ENCODE measurements at regions not wholly inside any gene's neighbourhood (a gene's known extent, or its start where the extent isn't known, plus 50 kb on each side); places are given as distances from the start of the nearest gene placed in this dataset.

DNA sequence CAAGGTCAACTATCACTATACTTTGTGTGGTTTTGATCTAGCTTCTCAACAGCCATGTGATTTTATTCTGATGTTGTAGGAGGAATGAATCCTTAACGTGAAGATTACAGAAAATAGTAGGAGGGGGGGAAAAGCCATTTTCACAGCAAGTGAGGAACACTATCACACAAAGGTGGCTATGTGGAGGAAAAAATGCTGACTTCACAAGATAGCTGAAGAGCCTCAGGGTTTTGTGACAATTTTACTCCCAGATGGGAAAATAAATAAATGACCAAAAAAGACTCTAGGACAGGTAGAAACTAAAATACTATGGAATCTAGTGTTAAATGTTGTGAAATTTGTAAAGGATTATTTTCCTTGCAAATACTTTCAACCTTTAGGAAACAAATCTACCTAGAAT lies 281.0 kb downstream of the ADRA2A start:
- no peak for DNase-seq

DNA sequence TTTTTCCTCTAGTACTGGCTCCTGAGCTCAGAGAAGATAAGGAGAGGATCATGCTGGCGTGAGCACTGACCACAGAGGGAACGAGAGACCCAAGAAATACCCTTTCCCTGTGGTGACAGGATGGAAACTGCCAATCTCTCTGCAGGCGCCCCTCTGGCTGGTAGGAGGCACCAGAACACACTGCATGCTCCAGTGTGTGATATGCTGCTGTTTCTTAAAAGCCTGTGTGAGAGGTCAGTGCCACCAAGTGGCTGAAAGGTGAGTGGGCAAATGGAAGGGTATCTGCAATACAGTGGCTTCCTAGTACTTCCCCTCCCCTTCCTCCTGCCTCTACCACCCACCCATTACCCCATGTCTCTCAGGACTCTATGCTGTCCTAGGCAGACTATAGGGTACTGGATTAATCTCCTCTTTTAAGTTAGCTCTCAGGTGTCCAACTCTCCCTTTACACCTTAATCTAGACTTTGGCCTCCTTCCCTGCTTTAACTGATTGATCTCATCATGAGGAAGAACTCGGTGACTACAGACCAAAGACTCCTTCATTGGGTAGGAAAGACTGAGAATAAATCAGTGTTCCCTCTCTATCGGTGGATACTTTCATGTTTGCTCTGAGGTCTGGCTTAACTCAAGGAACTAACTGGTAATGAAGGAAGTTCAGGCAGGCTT lies 283.6 kb downstream of the ADRA2A start:
- DNase-seq = no peak

DNA sequence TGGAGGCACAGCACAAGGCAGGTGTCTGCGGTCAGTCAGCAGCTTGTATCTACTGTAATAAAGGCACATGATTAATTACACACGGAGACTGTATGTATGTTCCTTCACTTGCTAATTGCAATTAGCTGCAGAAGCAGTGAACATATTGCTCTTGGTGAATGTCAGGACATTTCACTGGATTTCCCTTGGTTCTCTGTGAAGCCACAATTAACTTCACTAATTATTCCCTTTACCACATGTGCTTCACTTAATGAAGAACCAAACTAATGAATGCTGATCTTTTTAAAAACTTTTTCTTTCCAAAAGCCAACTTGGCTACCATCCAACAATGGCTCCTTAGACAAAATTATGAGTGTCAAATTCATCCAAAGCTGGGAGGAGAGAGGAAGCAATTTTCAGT lies 290.7 kb downstream of the ADRA2A start:
- DNase-seq = no peak

DNA sequence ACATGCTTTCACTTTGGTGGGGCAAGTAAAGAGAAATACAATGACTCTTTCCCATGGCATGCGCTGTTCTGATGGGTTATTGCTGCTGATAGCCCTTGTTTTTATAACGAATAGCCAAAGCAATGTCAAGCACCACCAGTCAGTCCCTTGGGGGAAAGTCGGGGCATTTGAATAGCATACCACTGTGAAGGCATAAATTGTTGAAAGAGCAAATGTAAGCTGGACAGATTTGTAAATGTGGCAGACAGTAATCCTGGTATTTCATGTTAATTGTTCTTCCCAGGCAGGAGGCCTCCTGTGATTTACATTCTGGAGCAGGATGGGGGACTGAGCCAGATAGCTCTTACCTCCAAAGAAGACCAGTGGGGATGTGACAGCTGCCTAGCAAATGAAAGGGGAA lies 293.3 kb downstream of the ADRA2A start:
- DNase-seq = no peak

DNA sequence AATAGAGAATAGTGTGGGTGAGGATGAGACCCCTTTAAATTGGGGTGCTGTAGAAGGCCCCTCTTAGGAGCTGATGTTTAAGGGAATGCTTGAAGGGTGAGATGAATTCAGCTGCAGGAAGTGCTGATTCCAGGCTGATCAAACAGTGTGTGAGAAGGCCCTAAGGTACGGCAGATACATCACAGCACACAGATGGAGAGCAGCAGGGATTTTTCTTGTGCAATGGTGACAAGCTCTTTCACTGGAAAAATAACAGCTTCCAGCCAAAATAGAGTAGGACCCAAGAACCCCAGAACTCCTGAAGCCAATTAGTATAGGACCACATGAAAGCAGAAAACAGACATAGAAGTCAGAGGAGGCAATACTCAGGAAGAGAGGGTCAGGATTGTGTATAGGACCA lies 296.9 kb downstream of the ADRA2A start:
- no peak for DNase-seq

DNA sequence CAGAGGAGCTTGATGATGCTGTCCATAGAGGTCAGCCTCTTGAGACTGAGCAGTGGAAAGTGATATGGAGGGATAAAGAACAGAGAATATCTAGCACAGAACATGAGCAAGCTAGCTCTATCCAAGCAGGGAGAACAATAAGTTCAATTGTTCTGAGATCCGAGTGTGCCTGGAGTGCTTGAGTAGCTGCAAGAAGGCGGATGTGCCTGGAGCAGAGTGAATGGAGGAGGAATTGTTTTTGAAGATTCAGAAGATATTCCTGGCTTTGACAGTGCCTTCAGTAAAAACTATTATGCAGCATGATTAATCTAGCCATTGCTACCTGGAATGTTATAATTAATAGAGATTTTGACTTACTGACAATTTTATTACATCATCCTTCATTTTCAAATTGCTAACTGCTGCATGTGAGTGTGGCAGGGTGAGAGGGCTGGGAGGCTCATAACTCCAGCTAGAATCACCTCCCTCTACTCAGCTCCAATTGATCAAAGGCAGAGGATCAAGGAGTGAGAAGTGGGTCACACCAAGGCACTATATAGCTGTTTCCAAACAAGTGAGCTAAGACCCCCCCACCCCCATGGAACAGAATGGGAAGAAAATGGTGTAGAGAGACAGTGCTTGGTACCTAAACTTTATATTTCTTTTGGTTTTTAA lies 302.8 kb downstream of the ADRA2A start:
- DNase-seq = no peak

DNA sequence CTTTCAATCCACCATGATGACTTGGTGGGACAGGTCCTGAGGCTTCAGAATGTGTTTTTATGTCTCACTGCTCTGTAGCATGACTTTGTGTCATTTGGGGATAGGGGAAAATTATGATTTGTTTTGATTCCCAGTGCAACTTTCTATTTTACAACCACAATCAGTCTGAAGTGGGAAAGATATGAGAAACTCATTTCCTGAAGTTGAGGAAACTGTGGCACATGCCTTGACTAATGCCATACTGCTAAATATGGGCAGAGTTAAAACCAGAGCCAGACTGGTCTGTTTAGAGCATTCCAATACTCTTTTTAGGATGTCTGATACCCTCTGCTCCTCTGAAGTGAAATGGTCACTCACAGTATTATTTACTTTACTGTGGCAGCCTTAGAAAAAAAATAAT lies 307.7 kb downstream of the ADRA2A start:
- DNase-seq = no peak

DNA sequence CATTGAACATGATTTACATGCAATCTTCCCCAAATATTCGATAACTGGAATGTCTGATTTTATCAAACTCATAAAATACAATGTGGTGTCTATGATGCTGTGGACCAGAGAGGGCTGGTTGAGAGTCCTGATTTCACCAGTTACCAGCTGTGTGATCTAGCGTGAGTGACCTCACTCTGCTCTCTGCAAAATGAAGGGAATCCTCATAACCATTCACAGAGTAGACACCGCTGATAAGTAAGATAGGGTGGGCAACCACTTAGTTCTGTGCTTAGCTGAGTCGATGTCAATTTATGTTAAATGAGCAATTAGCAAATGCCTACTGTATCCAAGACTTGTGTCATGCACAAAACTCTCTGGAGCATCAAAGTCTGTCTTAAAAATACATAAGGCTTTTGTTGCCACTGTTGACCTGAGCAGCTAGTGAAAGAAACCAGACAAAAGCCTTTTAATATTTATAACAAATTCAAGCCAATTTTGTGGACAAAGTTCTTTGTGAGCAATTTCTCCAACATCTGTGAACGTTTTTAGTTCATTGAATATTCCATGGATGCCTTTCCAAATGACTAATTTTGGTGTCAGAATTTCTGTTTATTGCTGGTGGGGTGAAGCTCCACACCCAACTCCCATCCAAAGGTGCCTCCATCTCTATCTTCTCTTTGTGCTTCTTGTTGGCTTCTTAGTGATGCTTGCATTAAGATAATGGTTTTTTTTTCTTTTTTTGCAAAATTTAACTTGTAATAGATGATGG lies 314.2 kb downstream of the ADRA2A start:
- DNase-seq = no peak

DNA sequence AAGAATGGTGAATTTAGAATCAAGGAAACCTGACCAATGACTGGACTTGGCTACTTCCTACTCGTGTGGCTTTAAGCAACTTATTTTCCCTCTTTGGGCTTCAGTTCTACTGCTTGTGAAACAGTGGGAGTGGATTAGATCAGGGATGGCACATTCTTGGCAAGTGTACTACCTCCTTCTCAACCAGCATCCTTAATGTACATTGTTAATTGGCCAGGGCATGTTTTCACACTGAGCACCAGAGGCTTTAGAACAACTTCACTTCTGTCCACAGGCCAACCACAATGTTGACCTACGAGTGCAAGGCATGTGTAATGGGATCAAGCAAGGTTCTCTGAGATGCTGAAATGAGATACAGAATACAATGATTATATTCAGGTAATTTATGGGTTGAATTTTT lies 315.3 kb downstream of the ADRA2A start:
- no peak for DNase-seq

DNA sequence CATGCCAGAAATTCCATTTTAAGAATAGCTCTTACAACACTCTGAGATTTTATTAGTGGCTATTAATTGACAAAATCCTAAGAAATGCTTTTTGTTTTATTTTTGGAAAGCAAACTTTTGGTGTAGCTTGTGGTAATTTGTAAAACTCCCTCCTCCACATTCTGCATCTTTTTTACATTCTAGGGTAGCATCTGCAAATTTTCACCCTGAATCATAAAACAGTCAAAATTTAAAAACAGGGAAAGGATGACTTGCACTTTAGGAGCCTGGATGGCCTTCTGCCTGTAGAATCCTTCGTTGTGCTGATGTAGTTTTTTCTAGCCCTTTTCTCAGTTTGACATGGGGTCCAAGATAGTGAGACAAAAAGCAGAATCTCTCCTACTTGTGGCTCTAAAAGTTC lies 316.1 kb downstream of the ADRA2A start:
- no peak for DNase-seq

DNA sequence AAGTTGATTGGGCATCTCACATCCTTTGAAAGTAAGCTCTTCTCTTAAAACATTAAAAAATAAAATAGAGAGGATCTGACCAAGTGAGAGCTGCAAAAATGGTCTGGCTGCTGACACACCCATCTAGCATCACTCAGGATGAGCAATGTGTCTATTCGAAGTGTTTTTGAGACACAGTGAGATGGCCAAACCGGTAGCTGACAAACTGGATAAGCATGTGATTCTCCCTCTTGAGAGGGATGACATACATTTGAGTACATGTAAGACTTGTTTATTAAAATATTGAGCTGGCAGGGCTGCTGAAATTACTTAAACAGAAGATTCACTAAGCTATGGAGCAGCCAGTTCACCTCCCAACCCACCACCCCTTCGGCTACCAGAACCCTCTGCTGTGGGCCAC lies 333.9 kb downstream of the ADRA2A start:
- no peak for DNase-seq

DNA sequence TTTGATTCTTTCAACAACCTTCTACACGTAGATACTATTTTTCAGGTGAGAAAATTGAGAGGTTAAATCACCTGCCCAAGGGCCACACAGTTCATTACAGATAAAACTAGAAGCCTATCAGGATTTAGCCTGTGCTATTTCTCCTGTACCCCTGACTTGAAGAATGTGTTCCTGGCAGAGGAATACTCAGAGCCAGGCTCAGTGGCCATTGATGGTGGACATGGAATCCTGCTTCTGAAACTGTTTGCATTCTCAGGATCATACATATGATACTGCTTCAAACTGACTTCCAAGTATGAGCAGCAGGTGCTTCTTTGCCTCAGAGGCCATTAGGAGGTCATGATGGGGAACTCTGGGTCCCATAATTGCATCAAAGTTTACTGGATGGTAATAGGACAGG lies 348.6 kb downstream of the ADRA2A start:
- DNase-seq = no peak

DNA sequence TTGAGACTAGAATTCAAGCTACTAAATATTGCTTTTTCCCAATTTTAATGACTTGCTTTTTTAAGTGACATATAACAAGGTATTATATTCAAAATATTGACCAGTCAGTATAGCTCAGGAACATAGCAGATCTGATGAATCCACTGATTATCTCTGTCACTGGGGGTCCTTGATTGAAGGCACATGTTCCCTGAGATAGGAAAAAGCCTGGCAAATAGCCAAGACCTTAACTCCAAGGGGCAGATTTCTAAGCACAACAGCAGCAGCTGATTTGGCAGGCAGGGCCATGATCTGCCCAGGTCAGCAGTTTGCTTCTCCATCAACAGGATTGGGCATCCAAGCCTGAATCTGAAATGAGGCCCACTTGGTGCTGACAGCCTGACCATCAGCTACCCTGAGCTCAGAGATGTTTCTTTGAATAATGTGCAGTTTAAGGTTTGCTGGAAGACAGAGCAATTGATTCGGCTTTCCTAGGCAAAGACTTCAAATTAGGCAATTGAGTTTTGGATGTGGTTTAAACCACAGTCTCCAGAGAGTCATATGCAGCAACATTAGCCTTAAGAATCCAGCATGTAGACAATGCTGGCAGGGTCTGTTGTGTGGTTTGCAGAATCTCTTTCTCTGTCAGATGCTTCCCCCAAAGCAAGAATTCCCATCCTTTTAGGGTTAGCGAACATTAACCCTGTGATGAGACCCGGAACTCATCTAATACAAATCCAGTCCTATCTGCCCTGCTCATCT lies 352.6 kb downstream of the ADRA2A start:
- no peak for DNase-seq

DNA sequence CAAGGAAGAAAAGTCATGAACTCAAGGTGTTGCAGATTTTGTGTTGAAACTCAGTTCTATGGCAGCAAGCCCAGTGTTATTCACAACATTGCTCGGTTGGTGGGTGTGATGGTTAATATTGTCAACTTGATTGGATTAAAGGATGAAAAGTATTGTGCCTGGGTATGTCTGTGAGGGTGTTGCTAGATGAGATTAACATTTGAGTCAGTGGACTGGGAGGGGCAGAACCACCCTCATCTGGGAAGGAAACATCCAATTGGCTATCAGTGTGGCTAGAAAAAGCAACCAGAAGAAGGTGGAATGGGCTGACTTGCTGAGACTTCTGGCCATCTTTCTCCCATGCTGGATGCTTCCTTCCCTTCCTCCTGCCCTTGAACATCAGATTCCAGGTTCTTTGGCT lies 353.2 kb downstream of the ADRA2A start:
- DNase-seq = no peak

DNA sequence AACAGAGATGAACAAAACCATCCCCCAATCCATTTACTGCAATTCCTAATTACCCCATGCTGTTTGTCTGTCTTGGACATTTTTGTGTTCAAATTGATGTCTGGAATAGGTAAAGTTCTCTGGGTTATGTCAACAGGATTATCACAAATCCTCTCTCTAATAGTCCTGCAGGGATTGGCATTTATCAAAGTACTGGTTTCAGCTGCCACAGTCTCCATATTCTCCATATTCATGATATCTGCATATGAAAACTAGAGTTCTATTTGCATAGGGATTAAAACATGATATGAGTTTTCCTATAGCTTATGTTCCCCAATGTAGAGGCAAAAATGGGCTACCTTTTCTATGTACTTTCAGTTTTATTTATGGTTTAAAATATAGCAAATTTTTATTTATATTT lies 355.8 kb downstream of the ADRA2A start:
- DNase-seq = no peak

DNA sequence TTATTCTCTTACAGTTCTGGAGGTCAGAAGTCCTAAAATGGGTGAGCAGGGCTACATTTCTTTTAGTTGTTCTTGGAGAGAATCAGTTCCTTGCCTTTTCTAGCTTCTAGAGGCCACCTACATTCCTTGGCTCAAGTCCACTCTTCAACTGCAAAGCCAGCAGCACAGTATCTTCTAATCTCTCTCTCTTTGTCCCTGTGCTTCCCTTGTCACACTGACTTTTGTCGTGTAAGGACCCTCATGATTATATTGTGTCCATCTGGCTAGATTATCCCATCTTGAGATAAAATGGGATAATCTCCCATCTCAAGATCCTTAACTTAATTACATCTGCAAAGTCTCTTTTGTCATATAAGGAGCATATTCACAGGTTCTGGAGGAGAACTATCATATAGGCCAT lies 359.0 kb downstream of the ADRA2A start:
- no peak for DNase-seq

DNA sequence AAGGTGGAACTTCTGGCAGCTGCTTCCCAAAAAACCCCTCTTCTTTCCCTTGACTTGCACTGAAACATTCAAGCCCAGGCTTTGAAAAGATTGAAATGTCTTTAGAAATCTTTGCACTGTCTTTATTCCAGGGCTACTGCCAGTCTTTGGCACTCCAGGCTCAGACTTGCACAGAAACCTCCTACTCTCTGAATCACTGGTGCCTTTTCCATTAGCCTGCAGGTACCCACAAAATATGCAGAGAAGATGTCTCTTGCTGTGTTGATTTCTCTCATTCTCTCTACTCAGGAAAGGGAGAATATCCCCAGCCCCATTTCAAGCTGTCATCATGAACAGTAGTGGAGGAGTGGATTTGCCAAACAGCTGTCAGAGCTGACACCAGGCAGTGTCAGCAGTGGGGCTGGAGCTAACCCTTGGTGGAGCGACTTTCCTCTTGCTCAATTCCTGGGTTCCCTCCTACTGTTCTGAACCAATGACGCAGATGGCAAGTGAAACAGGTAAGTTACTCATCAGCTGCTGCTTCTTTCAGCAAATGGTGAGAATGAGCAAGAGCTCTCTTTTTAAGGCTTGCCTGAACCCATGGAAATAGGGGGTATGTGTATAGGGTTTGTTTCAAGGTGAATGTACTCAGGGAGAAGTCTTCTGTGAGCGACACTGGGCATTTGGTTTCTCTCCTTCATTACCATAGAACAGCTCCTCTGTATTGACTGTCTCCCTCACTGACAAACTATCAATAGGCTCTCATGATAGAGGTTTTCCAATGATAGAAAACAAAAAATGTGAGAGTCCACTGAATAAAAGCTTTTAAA lies 362.4 kb downstream of the ADRA2A start:
- no peak for DNase-seq

DNA sequence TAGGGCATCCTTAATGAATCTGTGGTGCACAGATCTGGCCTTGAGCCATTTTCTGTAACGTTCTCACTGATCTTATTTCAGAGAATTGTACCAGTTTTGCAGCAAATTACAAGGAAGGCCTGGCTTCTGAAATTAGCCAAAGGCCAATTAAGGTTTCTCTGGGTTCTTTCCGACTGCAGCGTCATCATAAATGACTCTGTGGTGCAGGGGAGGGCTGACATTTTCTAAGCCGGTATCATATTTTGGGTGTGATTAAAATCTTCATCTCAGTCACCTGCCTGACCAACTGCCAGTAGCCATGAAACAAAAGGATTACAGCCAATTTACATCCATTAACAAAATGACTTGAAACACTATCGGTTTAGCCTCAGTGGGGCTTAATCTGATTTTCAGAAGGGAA lies 363.7 kb downstream of the ADRA2A start:
- DNase-seq = no peak

DNA sequence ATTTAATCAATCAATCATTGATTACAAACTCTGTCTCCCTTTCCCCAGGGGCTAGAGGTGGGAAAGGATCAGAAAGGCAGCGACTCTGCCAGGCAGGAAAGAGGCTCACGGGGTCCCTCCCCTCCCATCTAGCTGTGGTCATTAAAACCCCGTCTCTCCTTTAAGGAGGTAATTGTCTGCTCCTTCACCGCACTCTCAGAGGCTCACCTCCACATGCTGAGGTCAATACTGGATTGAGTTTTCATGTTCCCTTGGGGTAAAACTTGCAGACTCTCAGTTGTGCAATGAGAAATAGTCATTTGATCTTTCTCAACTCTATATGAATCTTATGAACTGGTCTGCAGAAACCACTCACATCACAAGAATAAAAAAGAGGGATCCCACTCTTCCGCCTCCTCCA lies 368.8 kb downstream of the ADRA2A start:
- DNase-seq = no peak

DNA sequence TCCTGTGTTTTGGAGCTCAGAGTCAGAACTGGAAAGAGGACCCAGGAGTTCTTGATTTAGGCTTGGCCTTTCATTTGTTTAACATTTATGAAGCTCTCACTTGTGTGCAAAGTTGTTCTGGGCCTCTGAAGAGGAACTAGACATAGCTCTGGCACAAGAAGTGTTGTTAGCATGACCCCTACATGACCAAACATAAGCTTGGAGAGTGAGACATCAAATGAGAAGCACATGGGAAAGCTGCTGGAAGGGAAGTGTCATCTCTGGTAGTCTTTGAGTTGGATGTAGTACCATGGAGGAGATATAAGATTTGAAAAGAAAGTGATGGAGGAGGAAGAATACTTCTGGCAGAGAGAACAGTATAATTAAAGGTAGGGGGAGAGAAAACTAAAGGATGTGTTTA lies 370.1 kb downstream of the ADRA2A start:
- DNase-seq = no peak

DNA sequence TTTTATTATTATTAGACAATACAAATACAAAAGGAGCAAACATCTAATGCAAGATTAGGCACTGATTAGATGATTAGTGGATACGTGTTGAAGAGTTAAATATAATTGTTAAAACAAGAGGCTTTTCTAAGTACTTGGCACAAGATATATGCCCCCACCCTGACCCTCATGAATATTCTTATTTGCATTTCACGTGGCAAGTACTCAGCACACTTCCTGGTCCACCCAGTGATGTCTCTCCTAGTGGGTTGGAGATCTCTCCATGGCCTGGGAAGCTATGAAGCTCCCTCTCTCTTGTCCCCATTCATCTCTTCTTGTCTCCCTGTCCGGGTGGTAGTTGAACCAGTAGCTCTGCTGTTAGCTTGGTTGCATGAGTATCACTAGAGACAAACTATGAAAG lies 375.3 kb downstream of the ADRA2A start:
- no peak for DNase-seq

DNA sequence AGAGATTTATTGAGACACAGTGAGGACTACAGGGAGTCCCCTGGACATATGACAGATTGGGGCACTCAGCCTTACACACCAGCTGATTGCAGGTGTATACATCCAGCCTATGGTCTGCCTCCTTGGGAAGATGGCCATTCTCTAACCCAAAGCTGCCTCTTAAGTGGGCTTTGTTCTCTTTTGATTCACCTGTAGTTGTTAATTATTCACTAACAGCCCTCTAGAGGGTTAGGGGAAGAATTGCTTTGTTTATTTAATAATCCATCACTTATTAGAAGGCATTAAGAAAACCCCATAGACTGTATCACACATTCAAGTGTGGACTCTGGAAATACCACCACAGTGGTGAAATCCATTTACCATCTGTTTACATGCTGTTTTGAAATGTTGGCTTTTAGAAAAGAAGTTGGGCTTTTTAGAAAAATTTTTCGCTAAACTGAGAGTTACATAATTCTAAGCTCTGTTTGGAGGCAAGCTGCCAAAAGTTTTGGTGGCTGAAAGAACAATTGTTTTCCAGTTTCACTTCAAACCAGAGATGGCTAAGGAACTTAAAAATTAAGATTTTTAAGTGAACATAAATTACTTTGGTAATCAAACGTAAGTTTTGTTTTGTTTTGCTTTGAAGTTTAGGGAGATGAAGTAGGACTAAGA lies 379.1 kb downstream of the ADRA2A start:
- no peak for DNase-seq

All from activated gamma-delta T cell treated with Interleukin-2 at 50 U/mL for 16 hours (primary cell).